Right kidney (tissue), 1 donor: ENCODE measurements at regions not wholly inside any gene's neighbourhood (a gene's known extent, or its start where the extent isn't known, plus 50 kb on each side); places are given as distances from the start of the nearest gene placed in this dataset.
A peak's percentile ranks its signal among the peaks of the same experiment; 100 is the strongest.
"Not testable (repeated sequence)": the region's sequence is repeated elsewhere in the genome, so short reads cannot be mapped to it uniquely, and the experiment has no call there.

ENCODE experiments used
- DNase-seq: peaks from one replicate; pipeline ENCODE4 v3.0.0-alpha.2; 2016

GRCh38 chr18:10356999-10357398 is 97.4 kb upstream of the APCDD1 start:
- DNase-seq = not testable (repeated sequence)

GRCh38 chr18:10361660-10362059 is 92.8 kb upstream of the APCDD1 start:
- DNase-seq = no peak

- no peak for DNase-seq
Observed at GRCh38 chr18:10365021-10365500, 89.4 kb upstream of the APCDD1 start.

GRCh38 chr18:10365901-10366300 is 88.5 kb upstream of the APCDD1 start:
- no peak for DNase-seq

GRCh38 chr18:10367836-10368235 is 86.6 kb upstream of the APCDD1 start:
- DNase-seq = no peak

- no peak for DNase-seq
Observed at GRCh38 chr18:10368456-10369453, 85.7 kb upstream of the APCDD1 start.

GRCh38 chr18:10370716-10371115 is 83.7 kb upstream of the APCDD1 start:
- DNase-seq = no peak

- no peak for DNase-seq
Observed at GRCh38 chr18:10371165-10371564, 83.3 kb upstream of the APCDD1 start.

- DNase-seq = no peak
Observed at GRCh38 chr18:10374195-10374594, 80.2 kb upstream of the APCDD1 start.

GRCh38 chr18:10374636-10375293 is 79.7 kb upstream of the APCDD1 start:
- no peak for DNase-seq

- peak; percentile 30 for DNase-seq
Observed at GRCh38 chr18:10376731-10377130, 77.7 kb upstream of the APCDD1 start.

GRCh38 chr18:10377956-10378355 is 76.5 kb upstream of the APCDD1 start:
- no peak for DNase-seq

- no peak for DNase-seq
Observed at GRCh38 chr18:10378688-10379420, 75.6 kb upstream of the APCDD1 start.

- DNase-seq = no peak
Observed at GRCh38 chr18:10379522-10379921, 74.9 kb upstream of the APCDD1 start.

- DNase-seq = no peak
Observed at GRCh38 chr18:10381516-10381915, 72.9 kb upstream of the APCDD1 start.

GRCh38 chr18:10381951-10382350 is 72.5 kb upstream of the APCDD1 start:
- DNase-seq = no peak

- no peak for DNase-seq
Observed at GRCh38 chr18:10386049-10386448, 68.4 kb upstream of the APCDD1 start.

- DNase-seq = no peak
Observed at GRCh38 chr18:10386956-10387355, 67.5 kb upstream of the APCDD1 start.

GRCh38 chr18:10387399-10387798 is 67.0 kb upstream of the APCDD1 start:
- DNase-seq = no peak

- no peak for DNase-seq
Observed at GRCh38 chr18:10388373-10388772, 66.1 kb upstream of the APCDD1 start.

- no peak for DNase-seq
Observed at GRCh38 chr18:10391506-10391905, 62.9 kb upstream of the APCDD1 start.

GRCh38 chr18:10397004-10397403 is 57.4 kb upstream of the APCDD1 start:
- no peak for DNase-seq

- DNase-seq = no peak
Observed at GRCh38 chr18:10398571-10398970, 55.9 kb upstream of the APCDD1 start.
